ENCODE measurements at regions not wholly inside any gene's neighbourhood (a gene's known extent, or its start where the extent isn't known, plus 50 kb on each side); places are given as distances from the start of the nearest gene placed in this dataset.

GRCh38 chr3:197368821-197369220 is 70.4 kb upstream of the DLG1 start:
- TF ChIP-seq EZH2 (IDR thresholded peaks at IDR 0.05; ENCODE audit: borderline replicate concordance, low read depth, low read length, severe bottlenecking) = no peak
- TF ChIP-seq, protein P1, sequence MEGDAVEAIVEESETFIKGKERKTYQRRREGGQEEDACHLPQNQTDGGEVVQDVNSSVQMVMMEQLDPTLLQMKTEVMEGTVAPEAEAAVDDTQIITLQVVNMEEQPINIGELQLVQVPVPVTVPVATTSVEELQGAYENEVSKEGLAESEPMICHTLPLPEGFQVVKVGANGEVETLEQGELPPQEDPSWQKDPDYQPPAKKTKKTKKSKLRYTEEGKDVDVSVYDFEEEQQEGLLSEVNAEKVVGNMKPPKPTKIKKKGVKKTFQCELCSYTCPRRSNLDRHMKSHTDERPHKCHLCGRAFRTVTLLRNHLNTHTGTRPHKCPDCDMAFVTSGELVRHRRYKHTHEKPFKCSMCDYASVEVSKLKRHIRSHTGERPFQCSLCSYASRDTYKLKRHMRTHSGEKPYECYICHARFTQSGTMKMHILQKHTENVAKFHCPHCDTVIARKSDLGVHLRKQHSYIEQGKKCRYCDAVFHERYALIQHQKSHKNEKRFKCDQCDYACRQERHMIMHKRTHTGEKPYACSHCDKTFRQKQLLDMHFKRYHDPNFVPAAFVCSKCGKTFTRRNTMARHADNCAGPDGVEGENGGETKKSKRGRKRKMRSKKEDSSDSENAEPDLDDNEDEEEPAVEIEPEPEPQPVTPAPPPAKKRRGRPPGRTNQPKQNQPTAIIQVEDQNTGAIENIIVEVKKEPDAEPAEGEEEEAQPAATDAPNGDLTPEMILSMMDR (IDR thresholded peaks at IDR 0.05; ENCODE audit: borderline replicate concordance, extremely low read depth, low read length, poor library complexity, severe bottlenecking) = no peak

Data from DND-41 (cell line).